H1 (cell line): ENCODE measurements at regions not wholly inside any gene's neighbourhood (a gene's known extent, or its start where the extent isn't known, plus 50 kb on each side); places are given as distances from the start of the nearest gene placed in this dataset.

ENCODE experiments used
- BRCA1 ChIP-seq: IDR thresholded peaks from 2 replicates; pipeline ENCODE4 v1.6.1; 2012; ENCODE audit warnings: low read depth, low read length, improper control_type of control experiment
- CHD7 ChIP-seq: fragments of 300-600 bp; sonication (generic); IDR thresholded peaks from 2 replicates; pipeline ENCODE4 v1.7.1; 2012; ENCODE audit warnings: low read length, moderate library complexity, mild to moderate bottlenecking, inconsistent platforms; ENCODE audit not compliant: insufficient replicate concordance
- CREB1 ChIP-seq: IDR thresholded peaks from 2 replicates; pipeline ENCODE4 v1.6.1; 2012; ENCODE audit warnings: inconsistent platforms
- EP300 ChIP-seq, 2 experiments: IDR thresholded peaks; 1 replicate in 1 of 2; 2 replicates in 1 of 2; pipeline ENCODE4 v1.6.1; 2011 to 2012; ENCODE audit warnings: low read depth in 2 of 2, low read length in 2 of 2, mild to moderate bottlenecking in 2 of 2, borderline replicate concordance in 1 of 2, inconsistent platforms in 1 of 2, moderate library complexity in 1 of 2
- SP4 ChIP-seq: IDR thresholded peaks from 2 replicates; pipeline ENCODE4 v1.6.1; 2012; ENCODE audit warnings: low read length, inconsistent platforms
- SRF ChIP-seq: IDR thresholded peaks from 2 replicates; pipeline ENCODE4 v1.6.1; 2011; ENCODE audit warnings: mild to moderate bottlenecking, low read depth, low read length, moderate library complexity
- TAF1 ChIP-seq: IDR thresholded peaks from 2 replicates; pipeline ENCODE4 v1.6.1; 2011; ENCODE audit warnings: mild to moderate bottlenecking, low read depth, low read length

- no peak for TF ChIP-seq CHD7
- TF ChIP-seq EP300 (IDR thresholded peaks at IDR 0.05; ENCODE audit: borderline replicate concordance in 1 of 2, low read depth in 2 of 2, low read length in 2 of 2): no peak
- TF ChIP-seq TAF1: no peak
- no peak for TF ChIP-seq CREB1
- TF ChIP-seq BRCA1: no peak
- no peak for TF ChIP-seq SP4
- TF ChIP-seq SRF: no peak
Measured at GRCh38 chr6:165776691-165777090, 113.7 kb upstream of the PDE10A start (continued).
